NCI-H1694 treated with DMSO at 0.1 percent for 48 hours (cell line): ENCODE measurements at regions not wholly inside any gene's neighbourhood (a gene's known extent, or its start where the extent isn't known, plus 50 kb on each side); places are given as distances from the start of the nearest gene placed in this dataset.
A peak's percentile ranks its signal among the peaks of the same experiment; 100 is the strongest.

Experiments
- DNase-seq: peaks from one replicate; lab custom pipeline; 2025; lab: John Stamatoyannopoulos, UW

- DNase-seq: peak; percentile 77
These were observed 100.4 kb downstream of the RFLNA start for GRCh38 chr12:124395284-124395752.

GRCh38 chr12:124394462-124395128 is 99.7 kb downstream of the RFLNA start:
- no peak for DNase-seq

- no peak for DNase-seq
These were observed 98.9 kb downstream of the RFLNA start for GRCh38 chr12:124393831-124394230.

GRCh38 chr12:124393414-124393790 is 98.5 kb downstream of the RFLNA start:
- no peak for DNase-seq

- no peak for DNase-seq
These were observed 97.9 kb downstream of the RFLNA start for GRCh38 chr12:124392667-124393413.

- no peak for DNase-seq
These were observed 97.4 kb downstream of the RFLNA start for GRCh38 chr12:124392271-124392666.

- DNase-seq: no peak
These were observed 96.7 kb downstream of the RFLNA start for GRCh38 chr12:124391340-124392261.

- DNase-seq: no peak
These were observed 95.7 kb downstream of the RFLNA start for GRCh38 chr12:124390442-124391097.

GRCh38 chr12:124389725-124390441 is 95.0 kb downstream of the RFLNA start:
- no peak for DNase-seq

- DNase-seq: peak; percentile 47
These were observed 94.3 kb downstream of the RFLNA start for GRCh38 chr12:124389138-124389724.

GRCh38 chr12:124388679-124389137 is 93.8 kb downstream of the RFLNA start:
- DNase-seq: no peak

GRCh38 chr12:124388038-124388671 is 93.3 kb downstream of the RFLNA start:
- DNase-seq: no peak

GRCh38 chr12:124387528-124387911 is 92.6 kb downstream of the RFLNA start:
- no peak for DNase-seq

GRCh38 chr12:124386661-124387527 is 92.0 kb downstream of the RFLNA start:
- DNase-seq: no peak

- DNase-seq: no peak
These were observed 91.2 kb downstream of the RFLNA start for GRCh38 chr12:124386059-124386458.

GRCh38 chr12:124385219-124385969 is 90.5 kb downstream of the RFLNA start:
- no peak for DNase-seq

GRCh38 chr12:124384299-124384894 is 89.5 kb downstream of the RFLNA start:
- no peak for DNase-seq

- no peak for DNase-seq
These were observed 88.1 kb downstream of the RFLNA start for GRCh38 chr12:124383028-124383427.
